PC-3 (cell line): ENCODE measurements at regions not wholly inside any gene's neighbourhood (a gene's known extent, or its start where the extent isn't known, plus 50 kb on each side); places are given as distances from the start of the nearest gene placed in this dataset.

ENCODE experiments used
- EZH2 ChIP-seq: fragments of 300-600 bp; sonication (generic); IDR thresholded peaks from one replicate; pipeline ENCODE4 v1.6.1; 2017; ENCODE audit warnings: antibody characterized with exemption, mild to moderate bottlenecking, low read length; ENCODE audit not compliant: unreplicated experiment
- EZH2phosphoT487 ChIP-seq: fragments of 300-600 bp; sonication (generic); IDR thresholded peaks from 2 replicates; pipeline ENCODE4 v1.6.1; 2018; ENCODE audit warnings: mild to moderate bottlenecking, antibody characterized with exemption, low read length, borderline replicate concordance
- TF ChIP-seq, protein P1 (sequence below): fragments of 300-600 bp; sonication (generic); conservative IDR thresholded peaks from 2 replicates; pipeline ENCODE4 v1.5.1; 2017; ENCODE audit warnings: antibody characterized with exemption, low read depth, mild to moderate bottlenecking, low read length

GRCh38 chr5:122702524-122702875 is 72.4 kb upstream of the SNX2 start:
- TF ChIP-seq, protein P1, sequence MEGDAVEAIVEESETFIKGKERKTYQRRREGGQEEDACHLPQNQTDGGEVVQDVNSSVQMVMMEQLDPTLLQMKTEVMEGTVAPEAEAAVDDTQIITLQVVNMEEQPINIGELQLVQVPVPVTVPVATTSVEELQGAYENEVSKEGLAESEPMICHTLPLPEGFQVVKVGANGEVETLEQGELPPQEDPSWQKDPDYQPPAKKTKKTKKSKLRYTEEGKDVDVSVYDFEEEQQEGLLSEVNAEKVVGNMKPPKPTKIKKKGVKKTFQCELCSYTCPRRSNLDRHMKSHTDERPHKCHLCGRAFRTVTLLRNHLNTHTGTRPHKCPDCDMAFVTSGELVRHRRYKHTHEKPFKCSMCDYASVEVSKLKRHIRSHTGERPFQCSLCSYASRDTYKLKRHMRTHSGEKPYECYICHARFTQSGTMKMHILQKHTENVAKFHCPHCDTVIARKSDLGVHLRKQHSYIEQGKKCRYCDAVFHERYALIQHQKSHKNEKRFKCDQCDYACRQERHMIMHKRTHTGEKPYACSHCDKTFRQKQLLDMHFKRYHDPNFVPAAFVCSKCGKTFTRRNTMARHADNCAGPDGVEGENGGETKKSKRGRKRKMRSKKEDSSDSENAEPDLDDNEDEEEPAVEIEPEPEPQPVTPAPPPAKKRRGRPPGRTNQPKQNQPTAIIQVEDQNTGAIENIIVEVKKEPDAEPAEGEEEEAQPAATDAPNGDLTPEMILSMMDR: no peak
- TF ChIP-seq EZH2 (no peak), EZH2phosphoT487 (no peak)
